Liver (tissue), 3 donors: ENCODE measurements at regions not wholly inside any gene's neighbourhood (a gene's known extent, or its start where the extent isn't known, plus 50 kb on each side); places are given as distances from the start of the nearest gene placed in this dataset.

ENCODE experiments used
- EGR1 ChIP-seq, 2 donors: IDR thresholded peaks; 2 replicates each; pipeline ENCODE4 v1.6.1; 2016 to 2018; ENCODE audit warnings: antibody characterized with exemption in 2 of 2, low read depth in 2 of 2
- REST ChIP-seq: IDR thresholded peaks from 2 replicates; pipeline ENCODE4 v1.6.1; 2016; ENCODE audit warnings: antibody characterized with exemption, mild to moderate bottlenecking
- SP1 ChIP-seq: IDR thresholded peaks from 2 replicates; pipeline ENCODE4 v1.6.1; 2018; ENCODE audit warnings: antibody characterized with exemption, mild to moderate bottlenecking
- TF ChIP-seq, protein P1 (sequence below): fragments of 150-350 bp; IDR thresholded peaks from 2 replicates; pipeline ENCODE4 v1.5.1; 2017; ENCODE audit warnings: improper control_type of control experiment, low read depth, low read length; ENCODE audit not compliant: missing input control
- TF ChIP-seq, protein P2 (sequence below): IDR thresholded peaks from 2 replicates; pipeline ENCODE4 v1.6.1; 2016; ENCODE audit warnings: antibody characterized with exemption
- donor health status: healthy.
- donor health status: healthy.

GRCh38 chr3:20503394-20504082 lies 317.5 kb upstream of the SGO1 start:
- TF ChIP-seq, protein P1, sequence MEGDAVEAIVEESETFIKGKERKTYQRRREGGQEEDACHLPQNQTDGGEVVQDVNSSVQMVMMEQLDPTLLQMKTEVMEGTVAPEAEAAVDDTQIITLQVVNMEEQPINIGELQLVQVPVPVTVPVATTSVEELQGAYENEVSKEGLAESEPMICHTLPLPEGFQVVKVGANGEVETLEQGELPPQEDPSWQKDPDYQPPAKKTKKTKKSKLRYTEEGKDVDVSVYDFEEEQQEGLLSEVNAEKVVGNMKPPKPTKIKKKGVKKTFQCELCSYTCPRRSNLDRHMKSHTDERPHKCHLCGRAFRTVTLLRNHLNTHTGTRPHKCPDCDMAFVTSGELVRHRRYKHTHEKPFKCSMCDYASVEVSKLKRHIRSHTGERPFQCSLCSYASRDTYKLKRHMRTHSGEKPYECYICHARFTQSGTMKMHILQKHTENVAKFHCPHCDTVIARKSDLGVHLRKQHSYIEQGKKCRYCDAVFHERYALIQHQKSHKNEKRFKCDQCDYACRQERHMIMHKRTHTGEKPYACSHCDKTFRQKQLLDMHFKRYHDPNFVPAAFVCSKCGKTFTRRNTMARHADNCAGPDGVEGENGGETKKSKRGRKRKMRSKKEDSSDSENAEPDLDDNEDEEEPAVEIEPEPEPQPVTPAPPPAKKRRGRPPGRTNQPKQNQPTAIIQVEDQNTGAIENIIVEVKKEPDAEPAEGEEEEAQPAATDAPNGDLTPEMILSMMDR = no peak
- TF ChIP-seq SP1 (no peak), EGR1 (IDR thresholded peaks at IDR 0.05; ENCODE audit: low read depth in 2 of 2) (no peak), REST (no peak)
- TF ChIP-seq, protein P2, sequence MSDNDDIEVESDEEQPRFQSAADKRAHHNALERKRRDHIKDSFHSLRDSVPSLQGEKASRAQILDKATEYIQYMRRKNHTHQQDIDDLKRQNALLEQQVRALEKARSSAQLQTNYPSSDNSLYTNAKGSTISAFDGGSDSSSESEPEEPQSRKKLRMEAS = no peak
